ENCODE measurements at regions not wholly inside any gene's neighbourhood (a gene's known extent, or its start where the extent isn't known, plus 50 kb on each side); places are given as distances from the start of the nearest gene placed in this dataset.

- in situ Hi-C loops (cut with MboI), result no loop called here
- H3K9me3 ChIP-seq (ENCODE audit: low read depth), result no peaks in the 10 kb centered on the region
Measured at GRCh38 chr22:48335442-48336139, 1492.1 kb downstream of the BRD1 start.

DNA sequence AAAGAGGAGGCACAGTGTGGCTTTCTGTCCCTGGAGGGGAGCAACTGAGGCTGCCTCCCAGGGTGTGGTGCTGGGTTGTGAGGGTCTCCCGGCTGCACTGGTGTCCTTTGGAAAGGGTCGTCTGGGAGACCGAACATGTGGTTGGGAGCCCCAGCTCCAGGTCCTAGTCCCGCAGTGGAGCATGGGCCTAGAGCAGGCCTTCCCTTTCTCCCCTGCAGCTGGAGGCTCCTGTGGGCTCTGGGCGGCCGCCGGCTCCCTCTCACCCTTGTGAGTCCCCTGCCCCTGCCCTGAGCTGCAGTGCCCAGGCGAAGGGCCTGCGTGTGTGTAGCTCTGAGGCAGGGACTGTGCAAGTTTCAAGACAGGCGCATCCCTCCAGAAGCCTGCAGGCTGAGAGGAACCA lies 1492.7 kb downstream of the BRD1 start:
- H3K9me2 ChIP-seq (ENCODE audit: insufficient read depth), result no peaks in the 10 kb centered on the region
- no peak overlapping the region for H2AFZ ChIP-seq
- in situ Hi-C loops (cut with MboI), result no loop called here
- H3K9me3 ChIP-seq (ENCODE audit: low read depth), result no peaks in the 10 kb centered on the region
- H3K79me2 ChIP-seq (ENCODE audit: insufficient read depth), result no peaks in the 10 kb centered on the region
- H3K27ac ChIP-seq, result no peak overlapping the region
- DNase-seq, result no peak
- no peaks in the 10 kb centered on the region for H3K36me3 ChIP-seq (ENCODE audit: low read depth)
- no peak overlapping the region for H3K4me3 ChIP-seq
- no peaks in the 10 kb centered on the region for H3K27me3 ChIP-seq (replicated peaks; ENCODE audit: insufficient read depth)
- no peaks in the 10 kb centered on the region for H3F3A ChIP-seq (ENCODE audit: insufficient read depth)
- no peak overlapping the region for H3K9ac ChIP-seq
- 68 to 84% methylated on average over 6 to 8 of the region's 10 CpGs for WGBS, 2 experiments (ENCODE audit: low coverage in 1 of 2, low lambda C conversion rate in 2 of 2, missing lambda C conversion rate in 2 of 2)
- no peak overlapping the region for H3K4me2 ChIP-seq (ENCODE audit: unreplicated experiment)
- TF ChIP-seq EZH2 (IDR thresholded peaks at IDR 0.05; ENCODE audit: insufficient read depth, poor library complexity, severe bottlenecking), result no peak
- no peak for TF ChIP-seq EZH2phosphoT487 (IDR thresholded peaks at IDR 0.05; ENCODE audit: insufficient read depth, low read depth)
- H3K4me1 ChIP-seq (ENCODE audit: insufficient read depth), result no peaks in the 10 kb centered on the region
- H4K20me1 ChIP-seq (ENCODE audit: insufficient read depth), result no peaks in the 10 kb centered on the region

More at GRCh38 chr22:48335442-48336139, 1492.1 kb downstream of the BRD1 start:
- WGBS, 2 experiments (ENCODE audit: low coverage in 1 of 2, low lambda C conversion rate in 2 of 2, missing lambda C conversion rate in 2 of 2), result 54 to 58% methylated on average over 8 of the region's 8 CpGs
- H3K79me2 ChIP-seq (ENCODE audit: insufficient read depth), result no peaks in the 10 kb centered on the region
- DNase-seq, result no peak
- no peaks in the 10 kb centered on the region for H3K4me1 ChIP-seq (ENCODE audit: insufficient read depth)
- TF ChIP-seq EZH2 (IDR thresholded peaks at IDR 0.05; ENCODE audit: insufficient read depth, poor library complexity, severe bottlenecking), result no peak
- no peak for TF ChIP-seq EZH2phosphoT487 (IDR thresholded peaks at IDR 0.05; ENCODE audit: insufficient read depth, low read depth)
- H4K20me1 ChIP-seq (ENCODE audit: insufficient read depth), result no peaks in the 10 kb centered on the region
- H3K27ac ChIP-seq, result no peak overlapping the region
- H3K9me2 ChIP-seq (ENCODE audit: insufficient read depth), result no peaks in the 10 kb centered on the region
- no peaks in the 10 kb centered on the region for H3K27me3 ChIP-seq (replicated peaks; ENCODE audit: insufficient read depth)
- no peaks in the 10 kb centered on the region for H3F3A ChIP-seq (ENCODE audit: insufficient read depth)
- no peak overlapping the region for H2AFZ ChIP-seq
- no peak overlapping the region for H3K4me2 ChIP-seq (ENCODE audit: unreplicated experiment)
- H3K9ac ChIP-seq, result no peak overlapping the region
- H3K4me3 ChIP-seq, result no peak overlapping the region
- no peaks in the 10 kb centered on the region for H3K36me3 ChIP-seq (ENCODE audit: low read depth)

GRCh38 chr22:48333816-48334735 lies 1493.6 kb downstream of the BRD1 start:
- no peak for DNase-seq
- H3K9ac ChIP-seq, result no peak overlapping the region
- H3K27ac ChIP-seq, result no peak overlapping the region
- no peaks in the 10 kb centered on the region for H3K4me1 ChIP-seq (ENCODE audit: insufficient read depth)
- no peaks in the 10 kb centered on the region for H3K9me2 ChIP-seq (ENCODE audit: insufficient read depth)
- no peaks in the 10 kb centered on the region for H3K27me3 ChIP-seq (replicated peaks; ENCODE audit: insufficient read depth)
- H3F3A ChIP-seq (ENCODE audit: insufficient read depth), result no peaks in the 10 kb centered on the region
- TF ChIP-seq EZH2phosphoT487 (IDR thresholded peaks at IDR 0.05; ENCODE audit: insufficient read depth, low read depth) (no peak), EZH2 (IDR thresholded peaks at IDR 0.05; ENCODE audit: insufficient read depth, poor library complexity, severe bottlenecking) (no peak)
- H4K20me1 ChIP-seq (ENCODE audit: insufficient read depth), result no peaks in the 10 kb centered on the region
- H3K36me3 ChIP-seq (ENCODE audit: low read depth), result no peaks in the 10 kb centered on the region
- no peak overlapping the region for H3K4me2 ChIP-seq (ENCODE audit: unreplicated experiment)
- in situ Hi-C loops (cut with MboI), result no loop called here
- H3K9me3 ChIP-seq (ENCODE audit: low read depth), result no peaks in the 10 kb centered on the region
- WGBS, 2 experiments (ENCODE audit: low coverage in 1 of 2, low lambda C conversion rate in 2 of 2, missing lambda C conversion rate in 2 of 2), result 62 to 69% methylated on average over 37 to 40 of the region's 40 CpGs
- H3K79me2 ChIP-seq (ENCODE audit: insufficient read depth), result no peaks in the 10 kb centered on the region
- H3K4me3 ChIP-seq, result no peak overlapping the region
- no peak overlapping the region for H2AFZ ChIP-seq

GRCh38 chr22:48333323-48333763 lies 1494.3 kb downstream of the BRD1 start:
- Histone ChIP-seq H3K4me2 (ENCODE audit: unreplicated experiment) (no peak overlapping the region), H3K9me2 (ENCODE audit: insufficient read depth) (no peaks in the 10 kb centered on the region), H3K27me3 (replicated peaks; ENCODE audit: insufficient read depth) (no peaks in the 10 kb centered on the region), H3K4me3 (no peak overlapping the region), H3K79me2 (ENCODE audit: insufficient read depth) (no peaks in the 10 kb centered on the region), H3K9ac (no peak overlapping the region), H3K9me3 (ENCODE audit: low read depth) (no peaks in the 10 kb centered on the region), H4K20me1 (ENCODE audit: insufficient read depth) (no peaks in the 10 kb centered on the region), H3F3A (ENCODE audit: insufficient read depth) (no peaks in the 10 kb centered on the region), H2AFZ (no peak overlapping the region), H3K4me1 (ENCODE audit: insufficient read depth) (no peaks in the 10 kb centered on the region), H3K27ac (no peak overlapping the region), H3K36me3 (ENCODE audit: low read depth) (no peaks in the 10 kb centered on the region)
- 70 to 73% methylated on average over 20 of the region's 20 CpGs for WGBS, 2 experiments (ENCODE audit: low coverage in 1 of 2, low lambda C conversion rate in 2 of 2, missing lambda C conversion rate in 2 of 2)
- no peak for TF ChIP-seq EZH2 (IDR thresholded peaks at IDR 0.05; ENCODE audit: insufficient read depth, poor library complexity, severe bottlenecking)
- no peak for TF ChIP-seq EZH2phosphoT487 (IDR thresholded peaks at IDR 0.05; ENCODE audit: insufficient read depth, low read depth)
- DNase-seq, result no peak
- in situ Hi-C loops (cut with MboI), result no loop called here
